Activated CD4-positive, alpha-beta T cell treated with anti-CD3 and anti-CD28 coated beads, Interleukin-2, amount 10 ng/mL, durations not matched to agents 7 days and 5 days (primary cell): ENCODE measurements at regions not wholly inside any gene's neighbourhood (a gene's known extent, or its start where the extent isn't known, plus 50 kb on each side); places are given as distances from the start of the nearest gene placed in this dataset.

Experiments
- CTCF ChIA-PET: fragments of 350-600 bp; sonication (Branson Sonifier 250); formaldehyde crosslinking; loops from one replicate; lab custom pipeline; 2021; ENCODE audit warnings: antibody characterized with exemption; lab: Charles Lee
- POLR2A ChIA-PET: fragments of 350-600 bp; sonication (Branson Sonifier 250); formaldehyde crosslinking; loops from one replicate; lab custom pipeline; 2021; ENCODE audit warnings: antibody characterized with exemption; lab: Charles Lee
- DNase-seq: peaks from one replicate; pipeline ENCODE4 v3.0.0-alpha.2; 2020
- H3K27ac Mint-ChIP-seq: one replicate; pipeline ENCODE4 v1.8.0; 2021; ENCODE audit warnings: mild to moderate bottlenecking, moderate library complexity, mixed read lengths
- H3K27me3 Mint-ChIP-seq: one replicate; pipeline ENCODE4 v1.8.0; 2021; ENCODE audit warnings: mixed read lengths
- H3K36me3 Mint-ChIP-seq: one replicate; pipeline ENCODE4 v1.8.0; 2021; ENCODE audit warnings: low read depth, mixed read lengths
- H3K4me1 Mint-ChIP-seq: one replicate; pipeline ENCODE4 v1.8.0; 2021; ENCODE audit warnings: mixed read lengths
- H3K4me3 Mint-ChIP-seq: one replicate; pipeline ENCODE4 v1.8.0; 2021; ENCODE audit warnings: mild to moderate bottlenecking, moderate library complexity, mixed read lengths
- H3K9me3 Mint-ChIP-seq: one replicate; pipeline ENCODE4 v1.8.0; 2021; ENCODE audit warnings: mixed read lengths

- no peak for DNase-seq
- POLR2A ChIA-PET, result no interaction called here
- CTCF ChIA-PET, result no interaction called here
- Mint-ChIP-seq H3K36me3 (no peaks in the 10 kb centered on the region), H3K4me1 (no peaks in the 10 kb centered on the region), H3K27ac (no peak overlapping the region), H3K9me3 (peaks cover 14% of the 10 kb centered on the region), H3K27me3 (peaks cover 28% of the 10 kb centered on the region), H3K4me3 (no peak overlapping the region)
Measured at GRCh38 chr9:7304627-7304995, 495.0 kb downstream of the DMAC1 start.

- ChIA-PET POLR2A (no interaction called here), CTCF (interaction anchor here (0.6 kb wide), 1 partner anchor 70 kb away, joined by 7 read pairs; no protein-coding TSS in a partner anchor)
- no peak overlapping the region for H3K27ac Mint-ChIP-seq
- H3K9me3 Mint-ChIP-seq, result peaks cover 9% of the 10 kb centered on the region
- DNase-seq, result no peak
- no peak overlapping the region for H3K4me3 Mint-ChIP-seq
- H3K27me3 Mint-ChIP-seq, result peaks cover 31% of the 10 kb centered on the region
- no peaks in the 10 kb centered on the region for H3K4me1 Mint-ChIP-seq
- H3K36me3 Mint-ChIP-seq, result no peaks in the 10 kb centered on the region
Measured at GRCh38 chr9:7303907-7304626, 495.5 kb downstream of the DMAC1 start.

DNA sequence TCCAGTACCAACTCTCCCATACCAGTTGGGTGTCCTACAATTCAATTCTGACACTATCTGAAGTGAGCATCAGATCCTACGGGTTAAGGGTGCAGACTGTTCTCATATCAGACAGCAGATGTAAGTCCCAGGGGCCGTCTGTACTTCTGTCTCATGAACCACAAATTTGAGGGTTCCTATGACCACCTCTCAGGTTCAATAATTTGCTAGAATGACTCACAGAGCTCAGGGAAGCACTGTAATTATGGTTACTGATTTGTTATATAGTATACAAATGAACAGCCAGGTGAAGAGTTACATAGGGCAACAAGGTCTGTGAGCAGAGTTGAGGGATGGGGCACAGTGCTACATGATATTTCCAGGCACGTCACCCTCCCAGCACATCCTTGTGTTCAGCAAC, 499.1 kb downstream of the DMAC1 start:
- H3K27me3 Mint-ChIP-seq, result peaks cover 27% of the 10 kb centered on the region
- no peaks in the 10 kb centered on the region for H3K9me3 Mint-ChIP-seq

GRCh38 chr9:7298123-7298522, 501.5 kb downstream of the DMAC1 start:
- H3K4me1 Mint-ChIP-seq, result peaks cover 13% of the 10 kb centered on the region
- H3K27me3 Mint-ChIP-seq, result peaks cover 17% of the 10 kb centered on the region
- no peak overlapping the region for H3K4me3 Mint-ChIP-seq
- H3K36me3 Mint-ChIP-seq, result no peaks in the 10 kb centered on the region
- H3K9me3 Mint-ChIP-seq, result no peaks in the 10 kb centered on the region
- ChIA-PET POLR2A (no interaction called here), CTCF (interaction anchor here (0.9 kb wide), 1 partner anchor 18 kb away, joined by 3 read pairs; no protein-coding TSS in a partner anchor)
- DNase-seq, result peak; percentile 10
- H3K27ac Mint-ChIP-seq, result no peak overlapping the region

More for the DNA sequence above, 499.1 kb downstream of the DMAC1 start:
- Mint-ChIP-seq H3K4me3 (no peak overlapping the region), H3K4me1 (peaks cover 12% of the 10 kb centered on the region), H3K36me3 (no peaks in the 10 kb centered on the region), H3K27ac (no peak overlapping the region)
- DNase-seq, result no peak
- ChIA-PET POLR2A (no interaction called here), CTCF (no interaction called here)

DNA sequence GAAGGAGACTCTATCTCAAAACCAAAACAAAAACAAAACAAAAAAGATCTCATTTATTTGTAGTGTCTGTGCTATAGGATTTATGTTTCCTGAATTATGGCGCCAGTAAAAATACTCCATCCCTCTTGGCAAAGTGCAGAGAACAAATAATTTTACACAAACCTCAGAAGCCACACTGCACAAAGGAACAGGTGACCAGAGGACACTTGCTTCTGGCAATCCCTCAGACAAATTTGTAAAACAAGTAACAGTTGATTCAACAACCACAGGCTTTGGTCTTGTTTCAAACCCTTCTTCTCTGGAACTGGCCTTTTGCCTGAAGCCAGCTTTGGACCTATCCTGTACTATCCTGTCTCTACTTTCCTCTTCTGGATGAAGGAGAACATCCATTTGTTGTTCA, 502.1 kb downstream of the DMAC1 start:
- H3K4me3 Mint-ChIP-seq, result no peak overlapping the region
- H3K36me3 Mint-ChIP-seq, result no peaks in the 10 kb centered on the region
- DNase-seq, result no peak
- no peak overlapping the region for H3K27ac Mint-ChIP-seq
- H3K27me3 Mint-ChIP-seq, result peaks cover 17% of the 10 kb centered on the region
- peaks cover 15% of the 10 kb centered on the region for H3K4me1 Mint-ChIP-seq
- H3K9me3 Mint-ChIP-seq, result no peaks in the 10 kb centered on the region
- ChIA-PET CTCF (interaction anchor here (0.9 kb wide), 1 partner anchor 19 kb away, joined by 3 read pairs; no protein-coding TSS in a partner anchor), POLR2A (no interaction called here)

- no peaks in the 10 kb centered on the region for H3K9me3 Mint-ChIP-seq
- no peak for DNase-seq
- CTCF ChIA-PET, result interaction anchor here (1.0 kb wide), 1 partner anchor 9 kb away, joined by 3 read pairs; no protein-coding TSS in a partner anchor
- no peaks in the 10 kb centered on the region for H3K36me3 Mint-ChIP-seq
- peaks cover 14% of the 10 kb centered on the region for H3K27me3 Mint-ChIP-seq
- POLR2A ChIA-PET, result no interaction called here
- no peak overlapping the region for H3K27ac Mint-ChIP-seq
- peaks cover 13% of the 10 kb centered on the region for H3K4me1 Mint-ChIP-seq
- no peak overlapping the region for H3K4me3 Mint-ChIP-seq
Measured at GRCh38 chr9:7293091-7293490, 506.5 kb downstream of the DMAC1 start.

GRCh38 chr9:7289773-7290172, 509.8 kb downstream of the DMAC1 start:
- H3K27me3 Mint-ChIP-seq, result peaks cover 24% of the 10 kb centered on the region
- no peak overlapping the region for H3K27ac Mint-ChIP-seq
- DNase-seq, result no peak
- H3K4me1 Mint-ChIP-seq, result peaks cover 3% of the 10 kb centered on the region
- H3K9me3 Mint-ChIP-seq, result no peaks in the 10 kb centered on the region
- CTCF ChIA-PET, result no interaction called here
- no peaks in the 10 kb centered on the region for H3K36me3 Mint-ChIP-seq
- no peak overlapping the region for H3K4me3 Mint-ChIP-seq
- POLR2A ChIA-PET, result no interaction called here

- no peak overlapping the region for H3K4me3 Mint-ChIP-seq
- no peak overlapping the region for H3K27ac Mint-ChIP-seq
- no peaks in the 10 kb centered on the region for H3K36me3 Mint-ChIP-seq
- peaks cover under 1% of the 10 kb centered on the region for H3K4me1 Mint-ChIP-seq
- no peak for DNase-seq
- no peaks in the 10 kb centered on the region for H3K9me3 Mint-ChIP-seq
- peaks cover 20% of the 10 kb centered on the region for H3K27me3 Mint-ChIP-seq
- POLR2A ChIA-PET, result no interaction called here
- CTCF ChIA-PET, result no interaction called here
Measured at GRCh38 chr9:7287986-7288385, 511.6 kb downstream of the DMAC1 start.

DNA sequence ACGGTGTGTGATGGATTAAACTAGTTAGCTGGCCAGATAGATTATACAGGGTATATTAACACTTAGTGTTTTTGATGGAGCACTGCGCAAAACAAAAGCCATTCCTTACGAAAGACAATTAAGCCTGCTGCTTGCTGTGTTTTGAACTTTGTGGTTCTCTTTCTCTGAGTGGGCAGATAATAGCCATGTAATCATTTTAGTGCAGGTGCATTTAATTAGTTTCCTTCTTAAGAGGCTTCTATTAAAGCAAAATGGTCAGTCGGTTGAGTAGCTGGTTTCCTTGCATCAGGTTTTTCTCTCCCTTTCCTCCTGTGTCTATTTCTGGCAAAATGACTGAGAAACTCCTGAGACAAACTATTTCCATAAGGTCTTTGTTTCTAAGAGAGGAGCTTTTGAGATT, 512.5 kb downstream of the DMAC1 start:
- Mint-ChIP-seq H3K27me3 (peaks cover 24% of the 10 kb centered on the region), H3K36me3 (no peaks in the 10 kb centered on the region), H3K4me1 (no peaks in the 10 kb centered on the region), H3K27ac (no peak overlapping the region), H3K4me3 (no peak overlapping the region), H3K9me3 (no peaks in the 10 kb centered on the region)
- no peak for DNase-seq
- ChIA-PET CTCF (no interaction called here), POLR2A (no interaction called here)

- POLR2A ChIA-PET, result no interaction called here
- Mint-ChIP-seq H3K4me1 (no peaks in the 10 kb centered on the region), H3K27me3 (peaks cover 26% of the 10 kb centered on the region), H3K36me3 (no peaks in the 10 kb centered on the region), H3K27ac (no peak overlapping the region), H3K9me3 (peaks cover 2% of the 10 kb centered on the region), H3K4me3 (no peak overlapping the region)
- no peak for DNase-seq
- CTCF ChIA-PET, result no interaction called here
Measured at GRCh38 chr9:7286101-7286500, 513.5 kb downstream of the DMAC1 start.

GRCh38 chr9:7285199-7285598, 514.4 kb downstream of the DMAC1 start:
- Mint-ChIP-seq H3K9me3 (peaks cover 2% of the 10 kb centered on the region), H3K4me3 (no peak overlapping the region), H3K27me3 (peaks cover 34% of the 10 kb centered on the region), H3K4me1 (no peaks in the 10 kb centered on the region), H3K27ac (no peak overlapping the region), H3K36me3 (no peaks in the 10 kb centered on the region)
- DNase-seq, result no peak
- ChIA-PET POLR2A (no interaction called here), CTCF (no interaction called here)

DNA sequence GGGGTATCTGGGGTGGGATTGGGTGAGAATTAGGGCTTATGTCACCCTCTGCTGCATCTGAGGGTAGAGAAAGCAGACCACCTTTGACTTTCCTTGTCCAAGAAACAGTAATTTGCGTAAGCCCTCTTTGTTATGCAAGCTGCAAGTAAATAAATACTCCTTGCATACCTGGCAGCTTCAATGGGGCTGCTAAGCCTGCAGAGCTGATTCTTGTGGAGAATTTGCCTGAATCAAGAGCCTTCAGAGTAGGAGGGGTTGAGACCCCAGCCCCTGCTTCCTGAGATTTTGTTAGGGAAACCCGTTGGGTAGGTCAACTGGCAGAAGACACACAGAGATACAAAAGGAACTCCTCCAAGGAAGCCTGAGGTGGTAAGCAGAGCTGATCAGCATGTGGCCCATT, 515.1 kb downstream of the DMAC1 start:
- H3K4me1 Mint-ChIP-seq, result no peaks in the 10 kb centered on the region
- H3K27me3 Mint-ChIP-seq, result peaks cover 38% of the 10 kb centered on the region
- no peaks in the 10 kb centered on the region for H3K36me3 Mint-ChIP-seq
- POLR2A ChIA-PET, result no interaction called here
- peaks cover 2% of the 10 kb centered on the region for H3K9me3 Mint-ChIP-seq
- no peak for DNase-seq
- H3K4me3 Mint-ChIP-seq, result no peak overlapping the region
- CTCF ChIA-PET, result interaction anchor here (1.2 kb wide), 1 partner anchor 16 kb away, joined by 3 read pairs; no protein-coding TSS in a partner anchor
- no peak overlapping the region for H3K27ac Mint-ChIP-seq

GRCh38 chr9:7284117-7284516, 515.5 kb downstream of the DMAC1 start:
- H3K27me3 Mint-ChIP-seq, result peaks cover 38% of the 10 kb centered on the region

More at GRCh38 chr9:7284117-7284516, 515.5 kb downstream of the DMAC1 start:
- POLR2A ChIA-PET, result no interaction called here
- Mint-ChIP-seq H3K27ac (no peak overlapping the region), H3K4me3 (no peak overlapping the region), H3K9me3 (peaks cover 4% of the 10 kb centered on the region), H3K36me3 (no peaks in the 10 kb centered on the region), H3K4me1 (no peaks in the 10 kb centered on the region)
- CTCF ChIA-PET, result interaction anchor here (1.2 kb wide), 1 partner anchor 16 kb away, joined by 3 read pairs; no protein-coding TSS in a partner anchor
- DNase-seq, result no peak
